Neural progenitor cell (in vitro differentiated cells): ENCODE measurements at regions not wholly inside any gene's neighbourhood (a gene's known extent, or its start where the extent isn't known, plus 50 kb on each side); places are given as distances from the start of the nearest gene placed in this dataset.

Experiments
- EZH2phosphoT487 ChIP-seq: fragments of 200-600 bp; sonication (generic); IDR thresholded peaks from 2 replicates; pipeline ENCODE4 v1.6.1; 2017; ENCODE audit warnings: antibody characterized with exemption
- TF ChIP-seq, protein P1 (sequence below): fragments of 200-600 bp; sonication (generic); IDR thresholded peaks from 2 replicates; pipeline ENCODE4 v1.5.1; 2017; ENCODE audit warnings: antibody characterized with exemption, mild to moderate bottlenecking

DNA sequence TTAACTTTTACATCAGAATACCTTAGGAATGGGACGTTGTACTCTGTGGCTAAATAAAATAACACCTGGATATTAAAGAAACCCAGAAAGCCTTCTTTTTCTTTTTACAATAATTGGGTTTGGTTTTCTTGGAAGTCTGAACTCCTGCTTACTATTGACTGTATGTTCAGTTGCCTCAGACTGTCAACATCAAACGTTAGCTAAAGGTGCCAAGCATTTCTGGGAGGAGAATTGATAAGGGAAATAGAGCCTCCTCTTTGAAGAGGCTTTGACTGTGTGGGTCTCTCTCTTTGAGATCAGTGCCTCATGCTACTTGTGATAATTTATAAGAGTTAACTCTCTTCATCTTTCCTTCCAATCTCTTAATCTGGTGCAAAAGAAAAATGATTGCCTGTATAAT lies 224.7 kb upstream of the BMPER start:
- TF ChIP-seq, protein P1, sequence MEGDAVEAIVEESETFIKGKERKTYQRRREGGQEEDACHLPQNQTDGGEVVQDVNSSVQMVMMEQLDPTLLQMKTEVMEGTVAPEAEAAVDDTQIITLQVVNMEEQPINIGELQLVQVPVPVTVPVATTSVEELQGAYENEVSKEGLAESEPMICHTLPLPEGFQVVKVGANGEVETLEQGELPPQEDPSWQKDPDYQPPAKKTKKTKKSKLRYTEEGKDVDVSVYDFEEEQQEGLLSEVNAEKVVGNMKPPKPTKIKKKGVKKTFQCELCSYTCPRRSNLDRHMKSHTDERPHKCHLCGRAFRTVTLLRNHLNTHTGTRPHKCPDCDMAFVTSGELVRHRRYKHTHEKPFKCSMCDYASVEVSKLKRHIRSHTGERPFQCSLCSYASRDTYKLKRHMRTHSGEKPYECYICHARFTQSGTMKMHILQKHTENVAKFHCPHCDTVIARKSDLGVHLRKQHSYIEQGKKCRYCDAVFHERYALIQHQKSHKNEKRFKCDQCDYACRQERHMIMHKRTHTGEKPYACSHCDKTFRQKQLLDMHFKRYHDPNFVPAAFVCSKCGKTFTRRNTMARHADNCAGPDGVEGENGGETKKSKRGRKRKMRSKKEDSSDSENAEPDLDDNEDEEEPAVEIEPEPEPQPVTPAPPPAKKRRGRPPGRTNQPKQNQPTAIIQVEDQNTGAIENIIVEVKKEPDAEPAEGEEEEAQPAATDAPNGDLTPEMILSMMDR: no peak
- no peak for TF ChIP-seq EZH2phosphoT487
